Subcutaneous abdominal adipose tissue (tissue), 5 donors: ENCODE measurements at regions not wholly inside any gene's neighbourhood (a gene's known extent, or its start where the extent isn't known, plus 50 kb on each side); places are given as distances from the start of the nearest gene placed in this dataset.

Experiments
- H3K27ac ChIP-seq: one replicate; pipeline ENCODE4 v1.7.0; 2013; ENCODE audit warnings: low read depth, mild to moderate bottlenecking, inconsistent platforms, low read length, moderate library complexity
- H3K27me3 ChIP-seq, 5 donors: one replicate each; pipeline ENCODE4 v1.7.0; 2013; ENCODE audit warnings: low read length in 5 of 5, inconsistent platforms in 1 of 5; ENCODE audit not compliant: control insufficient read depth in 5 of 5, insufficient read depth in 4 of 5
- H3K36me3 ChIP-seq, 5 donors: one replicate each; pipeline ENCODE4 v1.7.0; 2013; ENCODE audit warnings: low read length in 5 of 5; ENCODE audit not compliant: control insufficient read depth in 5 of 5, insufficient read depth in 5 of 5
- H3K4me1 ChIP-seq, 5 donors: one replicate each; pipeline ENCODE4 v1.7.0; 2013; ENCODE audit warnings: low read length in 5 of 5, mild to moderate bottlenecking in 3 of 5, moderate library complexity in 1 of 5; ENCODE audit not compliant: control insufficient read depth in 5 of 5, insufficient read depth in 5 of 5
- H3K4me3 ChIP-seq, 5 donors: one replicate each; pipeline ENCODE4 v1.7.0; 2013; ENCODE audit warnings: low read length in 5 of 5, low read depth in 1 of 5
- H3K9ac ChIP-seq, 5 donors: one replicate each; pipeline ENCODE4 v1.7.0; 2013; ENCODE audit warnings: low read length in 5 of 5, mild to moderate bottlenecking in 4 of 5, moderate library complexity in 3 of 5
- H3K9me3 ChIP-seq, 5 donors: one replicate each; pipeline ENCODE4 v1.7.0; 2013; ENCODE audit warnings: low read length in 5 of 5; ENCODE audit not compliant: control insufficient read depth in 5 of 5
- donor health status: healthy.
- donor health status: healthy.
- donor health status: healthy.
- donor health status: healthy.
- donor health status: healthy.

GRCh38 chr14:94998110-94998509 is 159.2 kb downstream of the DICER1 start:
- no peaks in the 10 kb centered on the region for H3K27me3 ChIP-seq
- no peak overlapping the region for H3K27ac ChIP-seq
- no peak overlapping the region for H3K9ac ChIP-seq

GRCh38 chr14:94995551-94995950 is 161.8 kb downstream of the DICER1 start:
- H3K27ac ChIP-seq, result no peak overlapping the region
- H3K4me3 ChIP-seq, result no peak overlapping the region
- H3K27me3 ChIP-seq, result no peaks in the 10 kb centered on the region

More at GRCh38 chr14:94998110-94998509, 159.2 kb downstream of the DICER1 start:
- Histone ChIP-seq H3K4me3 (no peak overlapping the region), H3K4me1 (peaks cover 0 to 4% (median 4%) of the 10 kb centered on the region in 5 donors), H3K9me3 (peaks cover 0 to 2% (median 0%) of the 10 kb centered on the region in 5 donors), H3K36me3 (no peaks in the 10 kb centered on the region)

GRCh38 chr14:94994245-94994644 is 163.1 kb downstream of the DICER1 start:
- Histone ChIP-seq H3K27ac (no peak overlapping the region), H3K4me3 (no peak overlapping the region), H3K36me3 (no peaks in the 10 kb centered on the region), H3K27me3 (no peaks in the 10 kb centered on the region), H3K9me3 (peaks cover 0 to 2% (median 0%) of the 10 kb centered on the region in 5 donors), H3K4me1 (peaks cover 0 to 19% (median 9%) of the 10 kb centered on the region in 5 donors), H3K9ac (no peak overlapping the region)

More at GRCh38 chr14:94995551-94995950, 161.8 kb downstream of the DICER1 start:
- peaks cover 0 to 19% (median 9%) of the 10 kb centered on the region in 5 donors for H3K4me1 ChIP-seq
- H3K9me3 ChIP-seq, result peaks cover 0 to 2% (median 0%) of the 10 kb centered on the region in 5 donors
- H3K9ac ChIP-seq, result no peak overlapping the region
- no peaks in the 10 kb centered on the region for H3K36me3 ChIP-seq

GRCh38 chr14:94992046-94992445 is 165.3 kb downstream of the DICER1 start:
- Histone ChIP-seq H3K27me3 (no peaks in the 10 kb centered on the region), H3K36me3 (no peaks in the 10 kb centered on the region), H3K27ac (peak overlapping the region; percentile 60), H3K9me3 (peaks cover 0 to 4% (median 2%) of the 10 kb centered on the region in 5 donors), H3K4me3 (no peak overlapping the region), H3K9ac (no peak overlapping the region), H3K4me1 (peaks cover 0 to 15% (median 5%) of the 10 kb centered on the region in 5 donors)

- Histone ChIP-seq H3K4me1 (peaks cover 0 to 15% (median 5%) of the 10 kb centered on the region in 5 donors), H3K9me3 (peaks cover 0 to 4% (median 2%) of the 10 kb centered on the region in 5 donors), H3K9ac (no peak overlapping the region), H3K4me3 (no peak overlapping the region), H3K36me3 (no peaks in the 10 kb centered on the region), H3K27ac (no peak overlapping the region), H3K27me3 (no peaks in the 10 kb centered on the region)
These were observed 167.4 kb downstream of the DICER1 start for GRCh38 chr14:94989946-94990345.

GRCh38 chr14:94989417-94989816 is 167.9 kb downstream of the DICER1 start:
- no peaks in the 10 kb centered on the region for H3K36me3 ChIP-seq
- peaks cover 0 to 4% (median 2%) of the 10 kb centered on the region in 5 donors for H3K9me3 ChIP-seq
- no peak overlapping the region for H3K4me3 ChIP-seq
- H3K27ac ChIP-seq, result no peak overlapping the region
- no peaks in the 10 kb centered on the region for H3K27me3 ChIP-seq
- H3K4me1 ChIP-seq, result peaks cover 0 to 15% (median 5%) of the 10 kb centered on the region in 5 donors
- no peak overlapping the region for H3K9ac ChIP-seq

GRCh38 chr14:94987409-94987808 is 169.9 kb downstream of the DICER1 start:
- H3K9ac ChIP-seq, result no peak overlapping the region
- H3K36me3 ChIP-seq, result no peaks in the 10 kb centered on the region
- H3K4me1 ChIP-seq, result peaks cover 0 to 13% (median 5%) of the 10 kb centered on the region in 5 donors
- H3K9me3 ChIP-seq, result peaks cover 0 to 4% (median 0%) of the 10 kb centered on the region in 5 donors
- H3K4me3 ChIP-seq, result no peak overlapping the region
- H3K27ac ChIP-seq, result no peak overlapping the region
- no peaks in the 10 kb centered on the region for H3K27me3 ChIP-seq

- H3K27me3 ChIP-seq, result no peaks in the 10 kb centered on the region
- H3K36me3 ChIP-seq, result no peaks in the 10 kb centered on the region
- no peak overlapping the region for H3K27ac ChIP-seq
- peaks cover 0 to 2% (median 0%) of the 10 kb centered on the region in 5 donors for H3K9me3 ChIP-seq
- H3K4me3 ChIP-seq, result no peak overlapping the region
- no peak overlapping the region for H3K9ac ChIP-seq
- H3K4me1 ChIP-seq, result peaks cover 0 to 8% (median 0%) of the 10 kb centered on the region in 5 donors
These were observed 177.4 kb downstream of the DICER1 start for GRCh38 chr14:94979891-94980290.

GRCh38 chr14:94977016-94977415 is 180.3 kb downstream of the DICER1 start:
- Histone ChIP-seq H3K9me3 (peaks cover 0 to 2% (median 0%) of the 10 kb centered on the region in 5 donors), H3K4me3 (no peak overlapping the region), H3K9ac (no peak overlapping the region), H3K27ac (no peak overlapping the region), H3K36me3 (no peaks in the 10 kb centered on the region), H3K4me1 (peaks cover 1 to 17% (median 4%) of the 10 kb centered on the region in 5 donors), H3K27me3 (no peaks in the 10 kb centered on the region)

- Histone ChIP-seq H3K9me3 (peaks cover 0 to 6% (median 0%) of the 10 kb centered on the region in 5 donors), H3K27ac (peak overlapping the region; percentile 21), H3K9ac (no peak overlapping the region), H3K4me1 (peaks cover 2 to 23% (median 10%) of the 10 kb centered on the region in 5 donors), H3K27me3 (no peaks in the 10 kb centered on the region), H3K36me3 (no peaks in the 10 kb centered on the region), H3K4me3 (no peak overlapping the region)
These were observed 182.0 kb downstream of the DICER1 start for GRCh38 chr14:94975366-94975765.
